Ishikawa (cell line): ENCODE measurements at regions not wholly inside any gene's neighbourhood (a gene's known extent, or its start where the extent isn't known, plus 50 kb on each side); places are given as distances from the start of the nearest gene placed in this dataset.

Source experiments
- CEBPB ChIP-seq: IDR thresholded peaks from 2 replicates; pipeline ENCODE4 v1.6.1; 2012
- EGR1 ChIP-seq: IDR thresholded peaks from 2 replicates; pipeline ENCODE4 v1.6.1; 2012
- EP300 ChIP-seq: IDR thresholded peaks from 2 replicates; pipeline ENCODE4 v1.6.1; 2012; ENCODE audit warnings: borderline replicate concordance
- TAF1 ChIP-seq: IDR thresholded peaks from 2 replicates; pipeline ENCODE4 v1.6.1; 2012; ENCODE audit warnings: low read depth, mild to moderate bottlenecking

DNA sequence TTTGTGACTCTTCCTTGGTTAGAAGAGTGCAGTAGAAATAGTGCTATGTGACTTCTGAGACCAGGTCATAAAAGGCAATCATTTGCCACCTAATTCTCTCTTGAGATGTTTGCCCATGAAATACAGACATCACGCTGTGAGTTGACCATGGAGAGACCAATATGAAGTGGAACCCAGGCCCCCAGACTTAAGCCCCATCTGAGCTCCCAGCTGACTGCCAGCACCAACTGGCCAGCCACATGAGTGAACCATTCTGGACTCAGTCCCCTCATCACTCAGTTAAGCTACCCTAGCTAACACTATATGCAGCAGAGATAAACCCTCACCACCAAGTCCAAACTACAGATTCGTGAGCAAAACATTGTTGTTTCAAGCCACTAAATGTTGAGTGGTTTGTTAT lies 60.7 kb upstream of the NIPBL start:
- no peak for TF ChIP-seq EGR1
- TF ChIP-seq CEBPB = no peak
- TF ChIP-seq EP300 = no peak
- no peak for TF ChIP-seq TAF1
